D721Med (cell line): ENCODE measurements at regions not wholly inside any gene's neighbourhood (a gene's known extent, or its start where the extent isn't known, plus 50 kb on each side); places are given as distances from the start of the nearest gene placed in this dataset.
"Not testable (repeated sequence)": the region's sequence is repeated elsewhere in the genome, so short reads cannot be mapped to it uniquely, and the experiment has no call there.

Experiments used
- DNase-seq: peaks from one replicate; pipeline ENCODE4 v3.0.0; 2011; ENCODE audit warnings: low spot score; ENCODE audit not compliant: insufficient read length
- FAIRE-seq: peaks from 2 replicates; lab custom pipeline; 2011; peaks lifted over from hg19 to GRCh38; lab: Jason Lieb, UNC
- TF ChIP-seq, protein P1 (sequence below): IDR thresholded peaks from 2 replicates; pipeline ENCODE4 v1.5.1; 2012; ENCODE audit warnings: mild to moderate bottlenecking, control low read depth; ENCODE audit not compliant: insufficient read depth; ENCODE audit errors: missing control alignments

DNA sequence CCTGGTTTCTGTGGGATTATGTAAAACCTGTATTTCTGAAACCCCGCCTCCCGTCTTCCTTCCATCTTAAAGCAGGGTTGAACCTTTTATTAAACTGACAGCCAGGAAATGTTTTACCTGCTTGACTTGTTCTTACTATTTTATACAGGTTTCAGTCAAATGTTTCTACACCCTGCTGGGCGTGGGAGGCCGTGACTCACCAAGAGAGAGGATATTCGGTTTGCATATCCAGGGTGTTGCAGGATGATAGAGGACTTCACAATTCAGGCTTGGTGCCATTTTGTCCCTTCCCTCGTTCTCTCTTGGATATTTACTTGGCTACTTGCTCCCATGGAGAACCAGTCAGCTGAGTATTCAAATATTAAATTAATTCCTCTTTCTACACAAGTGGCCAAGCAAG, 69.7 kb downstream of the ARF6 start:
- TF ChIP-seq, protein P1, sequence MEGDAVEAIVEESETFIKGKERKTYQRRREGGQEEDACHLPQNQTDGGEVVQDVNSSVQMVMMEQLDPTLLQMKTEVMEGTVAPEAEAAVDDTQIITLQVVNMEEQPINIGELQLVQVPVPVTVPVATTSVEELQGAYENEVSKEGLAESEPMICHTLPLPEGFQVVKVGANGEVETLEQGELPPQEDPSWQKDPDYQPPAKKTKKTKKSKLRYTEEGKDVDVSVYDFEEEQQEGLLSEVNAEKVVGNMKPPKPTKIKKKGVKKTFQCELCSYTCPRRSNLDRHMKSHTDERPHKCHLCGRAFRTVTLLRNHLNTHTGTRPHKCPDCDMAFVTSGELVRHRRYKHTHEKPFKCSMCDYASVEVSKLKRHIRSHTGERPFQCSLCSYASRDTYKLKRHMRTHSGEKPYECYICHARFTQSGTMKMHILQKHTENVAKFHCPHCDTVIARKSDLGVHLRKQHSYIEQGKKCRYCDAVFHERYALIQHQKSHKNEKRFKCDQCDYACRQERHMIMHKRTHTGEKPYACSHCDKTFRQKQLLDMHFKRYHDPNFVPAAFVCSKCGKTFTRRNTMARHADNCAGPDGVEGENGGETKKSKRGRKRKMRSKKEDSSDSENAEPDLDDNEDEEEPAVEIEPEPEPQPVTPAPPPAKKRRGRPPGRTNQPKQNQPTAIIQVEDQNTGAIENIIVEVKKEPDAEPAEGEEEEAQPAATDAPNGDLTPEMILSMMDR = no peak
- DNase-seq (no peak), FAIRE-seq (no peak)

DNA sequence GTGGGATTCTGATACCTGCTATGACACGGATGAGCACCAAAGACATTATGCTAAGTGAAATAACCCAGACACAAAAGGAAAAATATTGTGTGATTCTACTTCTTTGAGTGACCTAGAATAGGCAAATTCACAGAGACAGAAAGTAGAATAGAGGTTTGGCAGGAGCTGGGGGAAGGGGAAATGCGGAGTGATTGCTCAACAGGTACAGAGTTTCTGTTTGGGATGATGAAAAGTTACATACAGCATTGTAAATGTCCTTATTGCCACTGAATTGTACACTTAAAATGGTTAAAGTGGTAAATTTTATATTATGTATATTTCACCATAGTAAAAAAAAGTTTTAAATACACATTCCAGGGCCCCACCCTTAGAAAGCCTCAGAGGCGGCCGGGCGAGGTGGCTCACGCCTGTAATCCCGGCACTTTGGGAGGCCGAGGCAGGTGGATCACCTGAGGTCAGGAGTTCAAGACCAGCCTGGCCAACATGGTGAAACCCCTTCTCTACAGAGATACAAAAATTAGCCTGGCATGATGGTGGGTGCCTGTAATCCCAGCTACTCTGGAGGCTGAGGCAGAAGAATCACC, 72.3 kb downstream of the ARF6 start:
- DNase-seq, FAIRE-seq: not testable (repeated sequence)

DNA sequence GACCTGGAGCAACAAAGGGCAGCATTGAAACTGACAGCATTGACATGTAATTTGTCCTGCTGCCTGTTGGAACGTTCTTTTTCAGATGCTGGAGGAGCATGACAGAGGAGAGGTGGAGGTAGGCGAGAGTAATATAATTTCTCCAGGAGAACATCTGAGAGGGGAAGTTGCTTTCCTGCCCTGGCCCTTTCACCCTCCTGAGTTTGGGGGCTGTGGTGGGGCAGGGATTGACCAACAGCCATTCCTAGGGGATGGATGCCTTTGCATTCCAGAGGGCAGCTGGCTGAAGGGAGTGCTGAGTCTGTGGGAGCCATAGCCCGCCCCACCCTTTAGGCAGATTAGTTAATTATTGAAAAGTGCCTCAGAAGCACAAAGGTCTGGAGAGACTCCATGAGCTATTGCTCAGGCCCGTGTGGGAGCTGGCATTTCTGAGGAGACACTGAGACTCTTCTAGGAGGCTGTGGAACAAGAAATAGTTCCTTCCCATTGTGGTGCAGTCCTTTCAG, 73.5 kb downstream of the ARF6 start:
- DNase-seq (no peak), FAIRE-seq (no peak)

DNA sequence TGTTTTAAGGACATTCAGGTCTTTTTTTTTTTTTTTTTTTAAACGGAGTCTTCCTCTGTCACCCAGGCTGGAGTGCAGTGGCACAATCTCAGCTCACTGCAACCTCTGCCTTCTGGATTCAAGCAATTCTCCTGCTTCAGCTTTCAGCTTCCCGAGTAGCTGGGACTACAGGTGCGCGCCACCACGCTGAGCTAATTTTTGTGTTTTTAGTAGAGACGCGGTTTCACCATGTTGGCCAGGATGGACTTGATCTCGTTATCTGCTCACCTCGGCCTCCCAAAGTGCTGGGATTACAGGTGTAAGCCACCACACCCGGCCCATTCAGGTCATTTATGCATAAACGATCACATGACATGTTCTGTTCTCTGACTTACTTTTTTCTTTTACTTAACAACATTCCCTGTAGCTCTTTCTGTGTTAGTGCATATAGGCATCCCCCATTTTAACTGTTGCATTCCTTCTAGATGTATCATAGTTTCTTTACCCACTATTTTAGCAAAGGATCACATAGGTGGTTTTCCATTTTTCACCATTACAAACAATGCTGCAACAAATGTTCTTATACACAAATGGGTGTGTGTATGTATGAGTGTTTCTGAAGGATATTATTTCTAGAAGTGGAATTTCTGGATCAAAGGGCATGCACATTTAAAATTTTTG, 74.2 kb downstream of the ARF6 start:
- FAIRE-seq = no peak
- no peak for DNase-seq
- TF ChIP-seq, protein P1 = no peak

More for the DNA sequence above, 73.5 kb downstream of the ARF6 start:
- TF ChIP-seq, protein P1 = no peak

DNA sequence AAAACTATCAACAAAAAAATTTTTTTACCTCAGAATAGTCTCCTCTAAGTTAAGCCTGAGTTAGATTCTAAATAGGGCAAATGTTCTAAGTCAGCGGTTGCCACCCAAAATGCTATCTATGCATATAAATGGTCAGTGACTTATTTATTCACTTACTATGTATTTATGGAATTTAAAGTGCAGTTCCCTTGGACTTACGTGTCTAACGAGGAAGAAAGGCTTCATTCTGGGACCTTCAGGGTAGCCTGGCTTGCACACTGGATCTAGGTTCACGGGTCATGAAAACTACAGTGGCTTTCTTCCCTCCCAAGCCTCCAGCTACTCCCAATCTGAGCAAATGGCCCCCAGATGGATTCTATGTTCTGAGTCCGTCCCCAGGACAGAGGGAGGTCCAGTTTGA, 77.1 kb downstream of the ARF6 start:
- TF ChIP-seq, protein P1 = no peak
- DNase-seq (no peak), FAIRE-seq (no peak)

DNA sequence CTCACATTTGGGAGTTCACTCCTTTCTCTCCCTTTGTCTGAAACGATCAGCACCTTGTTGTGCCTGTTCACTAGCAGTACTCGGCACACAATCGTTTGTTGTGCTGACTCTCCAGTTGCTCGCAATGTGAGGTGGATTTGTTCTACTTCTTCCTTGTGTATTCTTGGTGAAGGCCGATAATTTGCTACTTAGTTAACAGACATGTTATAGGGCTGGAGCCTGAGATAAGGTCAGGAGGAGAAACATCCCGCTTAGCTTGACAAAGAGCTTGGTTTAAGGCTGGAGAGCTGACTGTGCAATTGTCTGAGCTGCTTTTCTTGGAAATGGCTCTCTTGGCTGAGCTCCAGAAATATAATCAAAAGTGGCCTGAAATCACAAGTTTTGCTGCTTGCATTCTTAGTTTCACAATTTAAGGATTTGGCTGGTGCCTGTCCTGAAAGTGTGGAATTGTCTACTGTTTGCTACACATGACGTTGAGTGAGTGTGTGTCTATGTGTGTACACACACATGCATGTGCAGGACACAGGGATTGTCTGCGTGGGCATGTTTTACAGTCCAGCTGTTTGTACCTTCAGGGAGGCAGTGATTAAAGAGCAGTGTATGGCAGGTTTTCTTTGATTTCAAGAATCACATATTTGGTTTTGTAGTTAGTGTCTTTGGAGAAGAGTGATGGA, 77.7 kb downstream of the ARF6 start:
- TF ChIP-seq, protein P1 = no peak
- DNase-seq (no peak), FAIRE-seq (no peak)

DNA sequence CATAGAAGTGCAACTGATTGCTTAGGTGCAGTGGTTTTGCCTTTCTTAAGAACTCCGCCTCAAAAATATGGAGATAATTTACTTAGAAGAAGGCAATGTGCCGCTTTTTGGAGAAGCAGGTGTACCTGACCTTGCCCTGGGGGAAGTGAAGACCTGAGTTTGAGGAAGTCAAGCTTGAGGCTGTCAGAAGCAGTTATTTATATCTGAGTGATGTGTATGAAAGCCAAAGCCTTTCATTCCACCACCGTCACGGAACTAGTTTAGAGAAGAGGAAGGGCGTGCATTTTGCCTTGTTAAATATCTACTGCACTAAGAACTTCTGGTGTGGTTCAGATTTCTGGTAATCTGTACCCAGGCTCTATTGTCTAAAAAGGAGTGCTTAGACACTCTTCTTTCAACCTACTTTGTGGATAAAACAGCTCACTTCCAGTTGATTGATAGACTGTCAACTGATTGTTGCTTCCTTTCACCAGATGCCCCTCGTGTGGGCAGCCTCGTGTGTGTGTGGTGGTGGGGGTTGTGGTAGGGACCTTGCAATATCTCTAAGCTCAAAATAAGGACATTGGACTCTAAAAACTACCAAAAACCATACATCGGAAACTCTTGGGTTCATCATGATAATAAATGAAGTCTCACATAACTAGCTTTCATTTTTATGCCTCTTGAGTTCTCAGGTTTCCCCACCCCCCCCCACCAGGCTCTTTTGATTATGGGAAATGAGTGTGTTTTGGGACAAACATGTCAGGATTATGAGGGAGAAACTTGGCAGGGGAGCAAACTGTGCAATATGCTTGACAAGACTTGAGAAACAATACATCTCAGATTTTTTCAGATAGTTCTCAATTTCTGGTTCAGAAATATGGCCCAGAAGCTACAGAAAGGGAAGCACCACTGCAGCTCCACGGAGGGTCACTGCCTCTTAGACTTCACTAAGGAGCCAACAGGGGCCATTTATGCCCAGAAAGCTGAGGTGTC, 78.6 kb downstream of the ARF6 start:
- TF ChIP-seq, protein P1 = no peak
- FAIRE-seq (no peak), DNase-seq (no peak)
